GM12872 (cell line): ENCODE measurements at regions not wholly inside any gene's neighbourhood (a gene's known extent, or its start where the extent isn't known, plus 50 kb on each side); places are given as distances from the start of the nearest gene placed in this dataset.

Experiments
- TF ChIP-seq, protein P1 (sequence below): IDR thresholded peaks from 3 replicates; pipeline ENCODE4 v1.5.1; 2011; ENCODE audit warnings: low read depth, mild to moderate bottlenecking, low read length, moderate library complexity; ENCODE audit not compliant: insufficient read depth

DNA sequence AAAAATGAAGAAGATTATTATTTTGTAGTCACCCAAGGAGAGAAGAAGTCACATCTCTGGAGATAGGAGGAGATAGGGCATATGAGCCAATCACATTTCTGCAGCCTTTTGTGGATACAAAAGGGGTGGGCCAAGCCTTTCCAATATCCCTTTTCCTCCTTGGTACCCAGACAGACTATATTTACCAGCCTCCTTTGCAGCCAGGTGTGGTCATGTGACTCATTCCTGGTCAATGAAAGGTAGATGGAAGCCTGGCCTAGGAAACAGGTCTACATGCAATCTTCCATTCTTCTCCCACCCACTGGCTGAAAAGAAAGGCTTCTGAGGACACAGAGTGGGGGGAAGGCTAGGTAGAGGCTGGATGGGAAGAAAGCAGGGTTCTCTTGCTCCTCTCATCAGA is 58.1 kb upstream of the ERG start:
- TF ChIP-seq, protein P1, sequence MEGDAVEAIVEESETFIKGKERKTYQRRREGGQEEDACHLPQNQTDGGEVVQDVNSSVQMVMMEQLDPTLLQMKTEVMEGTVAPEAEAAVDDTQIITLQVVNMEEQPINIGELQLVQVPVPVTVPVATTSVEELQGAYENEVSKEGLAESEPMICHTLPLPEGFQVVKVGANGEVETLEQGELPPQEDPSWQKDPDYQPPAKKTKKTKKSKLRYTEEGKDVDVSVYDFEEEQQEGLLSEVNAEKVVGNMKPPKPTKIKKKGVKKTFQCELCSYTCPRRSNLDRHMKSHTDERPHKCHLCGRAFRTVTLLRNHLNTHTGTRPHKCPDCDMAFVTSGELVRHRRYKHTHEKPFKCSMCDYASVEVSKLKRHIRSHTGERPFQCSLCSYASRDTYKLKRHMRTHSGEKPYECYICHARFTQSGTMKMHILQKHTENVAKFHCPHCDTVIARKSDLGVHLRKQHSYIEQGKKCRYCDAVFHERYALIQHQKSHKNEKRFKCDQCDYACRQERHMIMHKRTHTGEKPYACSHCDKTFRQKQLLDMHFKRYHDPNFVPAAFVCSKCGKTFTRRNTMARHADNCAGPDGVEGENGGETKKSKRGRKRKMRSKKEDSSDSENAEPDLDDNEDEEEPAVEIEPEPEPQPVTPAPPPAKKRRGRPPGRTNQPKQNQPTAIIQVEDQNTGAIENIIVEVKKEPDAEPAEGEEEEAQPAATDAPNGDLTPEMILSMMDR = no peak

DNA sequence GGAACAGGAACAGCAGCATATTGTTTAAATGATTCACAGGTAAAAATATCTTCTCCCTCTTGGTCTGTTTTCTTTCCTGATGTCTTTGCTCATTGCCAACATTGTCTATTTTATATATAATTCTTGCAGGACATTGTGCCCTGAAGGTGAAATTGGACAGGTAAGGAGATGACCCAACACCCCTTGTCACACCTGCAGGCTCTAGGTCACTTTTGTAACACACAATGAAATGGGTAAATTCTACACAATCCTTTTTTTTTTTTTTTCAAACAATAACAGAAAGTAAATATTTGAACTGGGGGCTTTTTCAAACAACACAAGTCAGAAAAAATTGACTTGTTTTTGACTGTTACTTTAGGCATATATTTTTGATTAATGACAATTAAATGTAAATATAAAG is 62.9 kb upstream of the ERG start:
- TF ChIP-seq, protein P1 = no peak

DNA sequence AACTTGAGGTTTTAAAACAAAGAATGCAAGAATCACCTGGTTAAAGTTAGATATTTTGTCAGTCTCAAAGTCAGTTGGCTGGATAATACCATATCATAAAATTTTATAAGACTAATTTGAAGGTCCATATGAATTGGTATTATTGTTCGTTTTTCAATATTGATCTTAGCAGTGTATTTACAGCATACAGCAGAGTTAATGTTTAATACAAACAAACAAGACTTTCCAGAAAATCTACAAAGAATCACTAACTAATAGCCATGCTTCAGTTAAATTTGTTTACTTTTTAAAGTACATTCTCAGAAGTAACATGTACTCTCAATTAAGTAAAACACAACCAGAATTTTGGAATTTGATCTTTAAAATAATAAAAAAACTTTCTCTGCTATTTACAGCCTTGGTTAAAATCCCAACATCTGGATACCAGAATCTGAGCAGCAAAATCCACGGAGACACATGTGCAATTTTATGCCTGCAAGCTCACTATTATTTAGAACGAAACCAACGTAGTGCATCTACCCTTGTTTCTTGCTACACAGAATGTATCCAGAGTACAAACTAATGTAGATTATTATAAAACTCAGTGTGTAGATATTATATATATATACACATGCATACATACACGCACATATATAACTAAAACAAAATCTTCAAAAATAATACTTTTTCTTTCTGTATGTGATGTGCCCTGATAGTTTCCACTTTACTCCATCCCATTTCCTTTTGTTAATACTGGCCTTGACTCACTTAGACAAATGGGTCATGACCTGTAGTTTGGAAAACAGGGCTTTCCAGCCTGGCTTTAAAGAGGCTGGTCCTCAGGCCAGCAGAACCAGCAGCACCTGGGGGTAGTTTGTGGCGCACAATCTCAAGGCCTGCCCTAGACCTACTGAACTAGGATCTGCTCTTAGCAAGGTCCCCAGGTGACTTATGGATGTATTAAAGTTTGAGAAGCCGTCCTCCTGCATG is 63.6 kb upstream of the ERG start:
- TF ChIP-seq, protein P1 = no peak

DNA sequence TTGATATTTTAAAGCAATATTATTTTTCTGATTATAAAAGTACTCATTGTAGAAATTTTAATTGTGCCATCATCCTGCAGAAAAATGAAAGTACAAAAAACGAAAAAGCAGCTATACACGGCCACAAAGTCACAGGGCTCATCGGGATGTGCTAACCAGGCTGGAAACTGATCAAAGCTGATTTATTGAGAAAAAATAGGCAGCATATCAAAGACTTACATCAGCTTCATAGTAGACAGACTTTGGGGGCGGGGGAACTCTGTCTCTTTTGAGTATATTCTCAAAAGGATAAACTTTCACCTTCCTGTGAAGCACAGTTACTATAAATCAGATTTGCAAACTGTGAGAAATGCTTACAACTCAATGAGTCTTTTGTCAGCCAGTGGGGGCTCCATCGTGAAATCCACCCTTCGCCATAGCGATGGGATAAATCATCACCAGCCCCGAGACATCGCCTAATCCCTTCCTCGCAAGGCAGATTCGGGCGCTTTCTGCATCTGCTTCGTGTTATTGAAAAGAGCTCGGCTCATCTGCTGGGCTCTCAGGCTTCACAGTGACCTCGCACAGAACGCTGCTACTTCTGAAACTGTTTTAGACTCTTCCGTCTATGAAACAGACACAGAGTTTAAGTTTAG is 69.2 kb upstream of the ERG start:
- TF ChIP-seq, protein P1 = no peak

DNA sequence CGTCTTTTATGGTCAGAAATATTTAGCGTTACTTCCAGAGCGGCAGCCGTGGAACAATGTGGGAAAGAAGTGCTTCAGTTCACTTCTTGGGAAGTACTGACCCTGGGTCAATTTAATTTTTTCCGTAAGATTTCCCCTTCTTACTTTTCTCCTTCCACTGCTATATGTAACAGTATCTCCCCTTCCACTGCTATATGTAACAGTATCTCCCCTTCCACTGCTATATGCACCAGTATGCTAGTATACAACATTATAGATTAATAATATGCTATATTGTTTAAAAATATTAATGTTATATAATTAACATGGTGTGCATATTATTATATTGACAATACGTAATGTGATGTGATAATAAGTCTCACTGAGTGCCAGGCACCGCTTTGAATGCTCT is 69.7 kb upstream of the ERG start:
- TF ChIP-seq, protein P1 = no peak

DNA sequence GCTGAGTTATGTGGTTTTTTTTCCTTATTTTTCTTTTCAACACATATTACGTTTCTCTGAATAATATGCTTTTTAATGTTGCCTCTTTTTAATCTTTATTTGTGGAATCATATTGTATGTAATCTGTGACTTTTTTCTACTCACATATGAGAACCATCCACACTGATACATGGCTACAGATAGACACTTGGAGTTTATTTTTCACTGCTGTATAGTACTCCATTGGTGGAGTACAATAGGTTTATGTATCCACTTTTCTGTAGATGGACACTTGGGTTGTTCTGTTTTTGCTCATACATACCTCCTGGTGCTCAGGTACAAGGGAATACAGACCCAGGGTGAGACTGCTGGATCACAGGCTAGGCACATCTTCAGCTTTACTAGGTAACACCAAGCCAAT is 71.5 kb upstream of the ERG start:
- TF ChIP-seq, protein P1 = no peak

DNA sequence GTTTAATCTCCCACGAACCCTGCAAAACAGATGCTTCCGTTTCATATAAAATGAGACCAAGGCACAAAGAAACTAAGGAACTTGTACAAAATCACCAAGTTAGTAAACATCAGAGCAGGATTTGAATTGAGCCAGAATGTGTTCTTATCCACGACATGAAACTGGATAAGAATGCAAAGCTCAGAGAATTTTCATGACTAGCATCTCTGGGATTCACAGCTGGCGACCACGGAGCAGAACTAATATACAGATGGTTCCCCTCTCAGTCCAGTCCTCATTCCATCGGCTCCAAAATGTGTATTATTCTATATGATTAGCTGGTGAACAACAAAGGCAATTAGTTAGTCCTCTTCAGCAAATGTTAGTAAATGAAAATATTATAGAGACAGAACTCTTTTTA is 72.3 kb upstream of the ERG start:
- TF ChIP-seq, protein P1 = no peak
